IMR-90 (cell line): ENCODE measurements at regions not wholly inside any gene's neighbourhood (a gene's known extent, or its start where the extent isn't known, plus 50 kb on each side); places are given as distances from the start of the nearest gene placed in this dataset.

Experiments used
- ATAC-seq: fragments of 200-7000 bp; cut with Tn5 transposase; 2 replicates; pipeline ENCODE4 v1.9.1; 2020; ENCODE audit warnings: low read depth, mild to moderate bottlenecking, moderate library complexity
- BruUV-seq: library from RNA; stranded (reverse); fragments of 400-500 nt; replicated peaks from 2 replicates; lab custom pipeline; 2021; lab: Mats Ljungman, UMichigan
- CTCF ChIA-PET: fragments of 300-600 bp; formaldehyde crosslinking; extraction: SDS; loops from one replicate; lab custom pipeline; 2021; ENCODE audit warnings: antibody characterized with exemption; lab: Yijun Ruan, JAX
- POLR2A ChIA-PET: fragments of 300-600 bp; sonication (Branson Sonifier 250); formaldehyde crosslinking; loops from one replicate; lab custom pipeline; 2022; ENCODE audit warnings: antibody characterized with exemption; ENCODE audit not compliant: unreplicated experiment; lab: Charles Lee
- DNase-seq: peaks from one replicate; pipeline ENCODE4 v3.0.0; 2013
- H2AFZ ChIP-seq: replicated peaks from 2 replicates; pipeline ENCODE3; 2013; ENCODE audit warnings: low read length, mild to moderate bottlenecking; ENCODE audit not compliant: poor library complexity
- H2AK5ac ChIP-seq: 2 replicates; pipeline ENCODE4 v1.6.1; 2013; ENCODE audit warnings: low read depth, low read length, inconsistent platforms
- H2AK9ac ChIP-seq: replicated peaks from 2 replicates; pipeline ENCODE3; 2013; ENCODE audit warnings: mild to moderate bottlenecking, low read depth, low read length, moderate library complexity; ENCODE audit not compliant: poor library complexity
- H2BK120ac ChIP-seq: 2 replicates; pipeline ENCODE4 v1.6.1; 2013; ENCODE audit warnings: low read depth, low read length, inconsistent platforms
- H2BK15ac ChIP-seq: 3 replicates; pipeline ENCODE4 v1.6.1; 2013; ENCODE audit warnings: low read depth, low read length, inconsistent platforms
- H2BK20ac ChIP-seq: 2 replicates; pipeline ENCODE4 v1.6.1; 2013; ENCODE audit warnings: low read depth, mild to moderate bottlenecking, inconsistent platforms, low read length, moderate library complexity
- H2BK5ac ChIP-seq: 2 replicates; pipeline ENCODE4 v1.6.1; 2013; ENCODE audit warnings: mild to moderate bottlenecking, low read depth, low read length, inconsistent platforms; ENCODE audit not compliant: poor library complexity, severe bottlenecking
- H3K14ac ChIP-seq: replicated peaks from 2 replicates; pipeline ENCODE4 v1.6.1; 2013; ENCODE audit warnings: low read depth, low read length, inconsistent platforms
- H3K18ac ChIP-seq: 2 replicates; pipeline ENCODE4 v1.6.1; 2013; ENCODE audit warnings: low read depth, low read length, control low read depth
- H3K23ac ChIP-seq: 2 replicates; pipeline ENCODE4 v1.6.1; 2013; ENCODE audit warnings: low read depth, low read length, inconsistent platforms
- H3K27ac ChIP-seq: 2 replicates; pipeline ENCODE4 v1.5.1; 2013; ENCODE audit warnings: mild to moderate bottlenecking, control low read depth, low read length; ENCODE audit not compliant: insufficient read depth
- H3K27me3 ChIP-seq: 2 replicates; pipeline ENCODE4 v1.6.1; 2013; ENCODE audit warnings: low read length; ENCODE audit not compliant: control insufficient read depth, insufficient read depth
- H3K36me3 ChIP-seq: 2 replicates; pipeline ENCODE4 v1.6.1; 2013; ENCODE audit warnings: low read length, mixed read lengths; ENCODE audit not compliant: control insufficient read depth, insufficient read depth
- H3K4ac ChIP-seq: 2 replicates; pipeline ENCODE4 v1.6.1; 2013; ENCODE audit warnings: low read depth, low read length, inconsistent platforms
- H3K4me1 ChIP-seq: 2 replicates; pipeline ENCODE4 v1.6.1; 2013; ENCODE audit warnings: low read length, mixed read lengths; ENCODE audit not compliant: control insufficient read depth, insufficient read depth
- H3K4me2 ChIP-seq: 2 replicates; pipeline ENCODE4 v1.6.1; 2013; ENCODE audit warnings: low read depth, mild to moderate bottlenecking, control low read depth, low read length, moderate library complexity
- H3K4me3 ChIP-seq: 2 replicates; pipeline ENCODE4 v1.5.1; 2013; ENCODE audit warnings: low read depth, mild to moderate bottlenecking, control low read depth, low read length, moderate library complexity; ENCODE audit not compliant: insufficient read depth
- H3K56ac ChIP-seq: 2 replicates; pipeline ENCODE4 v1.6.1; 2013; ENCODE audit warnings: low read length, inconsistent platforms; ENCODE audit not compliant: insufficient read depth; ENCODE audit errors: extremely low read depth
- H3K79me1 ChIP-seq, 2 experiments: 2 replicates each; pipeline ENCODE4 v1.6.1; 2013; ENCODE audit warnings: low read length in 2 of 2, inconsistent platforms in 1 of 2, low read depth in 1 of 2
- H3K9ac ChIP-seq: 2 replicates; pipeline ENCODE4 v1.6.1; 2013; ENCODE audit warnings: low read depth, low read length, control low read depth
- H3K9me1 ChIP-seq: 2 replicates; pipeline ENCODE4 v1.6.1; 2013; ENCODE audit warnings: low read length, inconsistent platforms; ENCODE audit not compliant: insufficient read depth
- H3K9me3 ChIP-seq: 2 replicates; pipeline ENCODE4 v1.6.1; 2013; ENCODE audit warnings: low read length; ENCODE audit not compliant: control insufficient read depth, insufficient read depth
- H4K20me1 ChIP-seq: 2 replicates; pipeline ENCODE4 v1.6.1; 2013; ENCODE audit warnings: low read length, inconsistent platforms; ENCODE audit not compliant: insufficient read depth
- H4K5ac ChIP-seq: 2 replicates; pipeline ENCODE4 v1.6.1; 2013; ENCODE audit warnings: mild to moderate bottlenecking, low read depth, low read length, control low read depth
- H4K8ac ChIP-seq, 2 experiments: 2 replicates each; pipeline ENCODE4 v1.6.1; 2013; ENCODE audit warnings: low read depth in 2 of 2, low read length in 2 of 2, control low read depth in 1 of 2, inconsistent platforms in 1 of 2
- H4K91ac ChIP-seq: 2 replicates; pipeline ENCODE4 v1.6.1; 2013; ENCODE audit warnings: low read depth, low read length, inconsistent platforms; ENCODE audit not compliant: insufficient read depth
- BHLHE40 ChIP-seq: fragments of 150-350 bp; IDR thresholded peaks from 2 replicates; pipeline ENCODE4 v1.6.1; 2016; ENCODE audit warnings: mild to moderate bottlenecking, low read depth, low read length
- CEBPB ChIP-seq: IDR thresholded peaks from 2 replicates; pipeline ENCODE4 v1.6.1; 2012; ENCODE audit warnings: low read depth, low read length, improper control_type of control experiment
- CTCF ChIP-seq: conservative IDR thresholded peaks from 2 replicates; pipeline ENCODE4 v1.5.1; 2012; ENCODE audit warnings: mild to moderate bottlenecking, low read depth, low read length, improper control_type of control experiment
- MAFK ChIP-seq: IDR thresholded peaks from 2 replicates; pipeline ENCODE4 v1.6.1; 2012; ENCODE audit warnings: low read depth, low read length, improper control_type of control experiment
- NFE2L2 ChIP-seq: fragments of 150-350 bp; IDR thresholded peaks from 2 replicates; pipeline ENCODE4 v1.6.1; 2016; ENCODE audit warnings: low read depth, mild to moderate bottlenecking, low read length
- POLR2A ChIP-seq: IDR thresholded peaks from 2 replicates; pipeline ENCODE4 v1.6.1; 2012; ENCODE audit warnings: mild to moderate bottlenecking, low read depth, low read length
- RAD21 ChIP-seq: IDR thresholded peaks from 2 replicates; pipeline ENCODE4 v1.6.1; 2012; ENCODE audit warnings: low read length, improper control_type of control experiment
- RCOR1 ChIP-seq: IDR thresholded peaks from 2 replicates; pipeline ENCODE4 v1.6.1; 2012; ENCODE audit warnings: mild to moderate bottlenecking, low read length, improper control_type of control experiment; ENCODE audit not compliant: insufficient replicate concordance
- whole genome bisulfite sequencing, 2 experiments: methylation state at CpG; one replicate each; pipeline versions ENCODE4 v1.1.5 to v1.1.7; 2013; ENCODE audit warnings: missing lambda C conversion rate in 2 of 2; ENCODE audit not compliant: insufficient read length in 1 of 2; ENCODE audit errors: extremely low coverage in 2 of 2; 5-methylcytosine and 5-hydroxymethylcytosine counted together
- dilution Hi-C: fragments of 300-500 bp; cut with HindIII; formaldehyde crosslinking; loops from one replicate; pipeline ENCODE4 v1.14.3; 2018; ENCODE audit warnings: low sequenced_read_pairs; ENCODE audit not compliant: unreplicated experiment
- in situ Hi-C: fragments of 300-500 bp; cut with MboI; formaldehyde crosslinking; loops from 3 replicates; pipeline ENCODE4 v1.14.3; 2019; ENCODE audit warnings: low sequenced_read_pairs, inconsistent platforms, mixed read lengths
- intact Hi-C: fragments of 100-400 bp; cut with micrococcal nuclease; formaldehyde crosslinking; loops from 2 replicates; pipeline ENCODE4 v1.10.0; 2022

DNA sequence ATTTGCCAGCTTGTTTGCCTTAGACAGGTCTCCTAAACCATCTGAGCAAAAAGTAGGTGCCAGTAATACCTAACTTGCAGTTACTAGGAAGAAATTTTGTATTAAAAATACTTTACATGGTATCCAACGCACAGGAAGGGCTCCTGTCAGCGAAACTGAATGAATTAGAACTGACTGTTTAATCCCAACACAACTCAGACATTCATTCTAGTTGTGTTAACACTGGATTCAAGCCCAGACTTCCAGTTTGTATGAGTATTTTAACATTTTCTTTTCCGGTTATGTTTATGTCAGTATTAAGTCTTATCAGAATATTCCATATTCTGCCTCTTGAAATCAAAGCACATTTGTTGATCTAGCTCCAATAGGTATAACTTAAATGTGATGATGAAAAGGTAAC, 82.0 kb upstream of the SOX2 start:
- H3K27ac ChIP-seq = no peak overlapping the region
- no peak overlapping the region for H3K56ac ChIP-seq
- H3K18ac ChIP-seq = no peak overlapping the region
- H3K4me1 ChIP-seq = no peaks in the 10 kb centered on the region
- no peaks in the 10 kb centered on the region for H4K20me1 ChIP-seq
- in situ Hi-C loops (no loop called here), dilution Hi-C loops (no loop called here), intact Hi-C loops (no loop called here)
- no peak overlapping the region for H2BK15ac ChIP-seq
- H3K4me3 ChIP-seq = no peak overlapping the region
- no peak overlapping the region for H3K4me2 ChIP-seq
- no peaks in the 10 kb centered on the region for H3K9me1 ChIP-seq
- H2BK20ac ChIP-seq = no peak overlapping the region
- DNase-seq (no peak), ATAC-seq (no peak)
- no peak overlapping the region for H2AK9ac ChIP-seq
- TF ChIP-seq NFE2L2 = no peak
- TF ChIP-seq MAFK = no peak
- TF ChIP-seq BHLHE40 = no peak
- TF ChIP-seq CTCF = no peak
- TF ChIP-seq CEBPB = no peak
- no peak for TF ChIP-seq POLR2A
- TF ChIP-seq RAD21 = no peak
- no peak for TF ChIP-seq RCOR1
- no CpG with 5 or more reads among the region's 3 CpGs for WGBS, 2 experiments
- BruUV-seq = no TSS peak
- no peak overlapping the region for H2AFZ ChIP-seq
- no peaks in the 10 kb centered on the region for H3K79me1 ChIP-seq
- H3K9me3 ChIP-seq = peaks cover 2% of the 10 kb centered on the region; the same call in 1 of the 2 replicates
- H3K9ac ChIP-seq = no peak overlapping the region
- no peak overlapping the region for H4K91ac ChIP-seq
- H3K23ac ChIP-seq = no peak overlapping the region
- H2BK5ac ChIP-seq = no peak overlapping the region
- no peaks in the 10 kb centered on the region for H3K27me3 ChIP-seq
- H3K36me3 ChIP-seq = no peaks in the 10 kb centered on the region
- ChIA-PET POLR2A (no interaction called here), CTCF (no interaction called here)
- H3K14ac ChIP-seq = no peak overlapping the region
- H4K5ac ChIP-seq = no peak overlapping the region
- no peak overlapping the region for H2BK120ac ChIP-seq
- no peak overlapping the region for H4K8ac ChIP-seq
- no peak overlapping the region for H3K4ac ChIP-seq
- H2AK5ac ChIP-seq = no peak overlapping the region
